H1 (cell line): ENCODE measurements at regions not wholly inside any gene's neighbourhood (a gene's known extent, or its start where the extent isn't known, plus 50 kb on each side); places are given as distances from the start of the nearest gene placed in this dataset.

Source experiments
- CTCF ChIA-PET: fragments of 300-600 bp; sonication (Branson Sonifier 250); formaldehyde crosslinking; loops from one replicate; lab custom pipeline; 2021; ENCODE audit not compliant: partially characterized antibody; lab: Charles Lee
- POLR2A ChIA-PET: fragments of 300-600 bp; sonication (Branson Sonifier 250); formaldehyde crosslinking; loops from one replicate; lab custom pipeline; 2021; ENCODE audit warnings: inconsistent platforms; ENCODE audit not compliant: partially characterized antibody; lab: Charles Lee
- DNase-seq, 2 experiments: peaks; one replicate each; pipeline versions ENCODE4 v3.0.0 to v3.0.0-alpha.2; 2010 to 2022; ENCODE audit warnings: low spot score in 2 of 2, low read depth in 1 of 2, mixed read lengths in 1 of 2
- FAIRE-seq: peaks from 2 replicates; lab custom pipeline; 2011; peaks lifted over from hg19 to GRCh38; lab: Jason Lieb, UNC
- H2AFZ ChIP-seq: 2 replicates; pipeline ENCODE4 v1.8.1; 2012; ENCODE audit warnings: low read length, inconsistent platforms
- H2AK5ac ChIP-seq: 2 replicates; pipeline ENCODE4 v1.6.1; 2013; ENCODE audit warnings: low read depth, low read length
- H2BK120ac ChIP-seq: replicated peaks from 2 replicates; pipeline ENCODE3; 2013; ENCODE audit warnings: low read depth, low read length, inconsistent platforms
- H2BK12ac ChIP-seq: 2 replicates; pipeline ENCODE4 v1.6.1; 2013; ENCODE audit warnings: low read depth, low read length
- H2BK15ac ChIP-seq: 2 replicates; pipeline ENCODE4 v1.6.1; 2013; ENCODE audit warnings: low read length
- H2BK20ac ChIP-seq: 2 replicates; pipeline ENCODE4 v1.6.1; 2013; ENCODE audit warnings: low read length
- H2BK5ac ChIP-seq: 2 replicates; pipeline ENCODE4 v1.6.1; 2013; ENCODE audit warnings: low read depth, low read length
- H3K14ac ChIP-seq: 2 replicates; pipeline ENCODE4 v1.6.1; 2013; ENCODE audit warnings: inconsistent platforms; ENCODE audit not compliant: insufficient read length
- H3K18ac ChIP-seq: 2 replicates; pipeline ENCODE4 v1.6.1; 2013; ENCODE audit warnings: low read length; ENCODE audit errors: extremely low read depth
- H3K23ac ChIP-seq: 2 replicates; pipeline ENCODE4 v1.6.1; 2013; ENCODE audit warnings: inconsistent platforms; ENCODE audit not compliant: insufficient read length
- H3K23me2 ChIP-seq: 2 replicates; pipeline ENCODE4 v1.6.1; 2013; ENCODE audit warnings: low read depth, low read length
- H3K27ac ChIP-seq: 2 replicates; pipeline ENCODE4 v1.6.1; 2011; ENCODE audit warnings: low read depth, low read length, inconsistent platforms
- H3K27me3 ChIP-seq, 4 experiments: replicated peaks in 1 of 4; 1 replicate in 1 of 4; 2 replicates in 3 of 4; pipeline versions ENCODE4 v1.6.1 to v1.8.1; 2011 to 2013; ENCODE audit warnings: low read length in 3 of 4, mild to moderate bottlenecking in 3 of 4, inconsistent platforms in 2 of 4, mixed read lengths in 2 of 4, moderate library complexity in 1 of 4; ENCODE audit not compliant: control insufficient read depth in 3 of 4, insufficient read depth in 3 of 4; ENCODE audit errors: extremely low read depth in 1 of 4
- H3K36me3 ChIP-seq, 4 experiments: 2 replicates each; pipeline versions ENCODE4 v1.6.1 to v1.8.1; 2011 to 2013; ENCODE audit warnings: mild to moderate bottlenecking in 4 of 4, low read length in 3 of 4, moderate library complexity in 2 of 4, control low read depth in 1 of 4, inconsistent platforms in 1 of 4; ENCODE audit not compliant: insufficient read depth in 4 of 4, control insufficient read depth in 2 of 4
- H3K4ac ChIP-seq: replicated peaks from 2 replicates; pipeline ENCODE3; 2013; ENCODE audit warnings: low read length, low read depth, mixed read lengths, inconsistent platforms; ENCODE audit not compliant: insufficient read length
- H3K4me1 ChIP-seq, 4 experiments: replicated peaks in 1 of 4; 1 replicate in 1 of 4; 2 replicates in 3 of 4; pipeline versions ENCODE4 v1.6.1 to v1.8.1; 2011 to 2013; ENCODE audit warnings: low read length in 3 of 4, inconsistent platforms in 2 of 4, mixed read lengths in 1 of 4; ENCODE audit not compliant: insufficient read depth in 4 of 4, control insufficient read depth in 3 of 4
- H3K4me2 ChIP-seq, 2 experiments: 2 replicates each; pipeline versions ENCODE4 v1.6.1 to v1.8.1; 2011 to 2013; ENCODE audit warnings: low read depth in 2 of 2, low read length in 2 of 2, control low read depth in 1 of 2, inconsistent platforms in 1 of 2, mild to moderate bottlenecking in 1 of 2; ENCODE audit not compliant: insufficient read depth in 1 of 2
- H3K4me3 ChIP-seq, 4 experiments: fragments of 200-600, 300-600 bp in 1 of 4; sonication (generic), shearing (Covaris generic), sonication (Bioruptor Twin) in 1 of 4; 2 replicates each; pipeline versions ENCODE4 v1.5.1 to v1.8.1; 2011 to 2016; ENCODE audit warnings: low read length in 4 of 4, low read depth in 3 of 4, control low read depth in 2 of 4, inconsistent platforms in 2 of 4, mild to moderate bottlenecking in 2 of 4, mixed read lengths in 1 of 4, moderate library complexity in 1 of 4; ENCODE audit not compliant: insufficient read depth in 2 of 4; ENCODE audit errors: extremely low read depth in 1 of 4
- H3K56ac ChIP-seq: replicated peaks from 2 replicates; pipeline ENCODE3; 2013; ENCODE audit warnings: low read depth, mild to moderate bottlenecking, mixed read lengths, low read length, inconsistent platforms; ENCODE audit not compliant: insufficient read length
- H3K79me1 ChIP-seq: 2 replicates; pipeline ENCODE4 v1.6.1; 2013; ENCODE audit warnings: low read depth, low read length, control low read depth
- H3K79me2 ChIP-seq, 2 experiments: 2 replicates each; pipeline versions ENCODE4 v1.6.1 to v1.8.1; 2012 to 2013; ENCODE audit warnings: low read length in 2 of 2, mild to moderate bottlenecking in 2 of 2, inconsistent platforms in 1 of 2; ENCODE audit not compliant: insufficient read depth in 2 of 2, control insufficient read depth in 1 of 2
- H3K9ac ChIP-seq, 4 experiments: replicated peaks in 1 of 4; 1 replicate in 1 of 4; 2 replicates in 3 of 4; pipeline versions ENCODE4 v1.6.1 to v1.8.1; 2011 to 2013; ENCODE audit warnings: low read depth in 3 of 4, low read length in 3 of 4, control low read depth in 2 of 4, mild to moderate bottlenecking in 2 of 4, moderate library complexity in 2 of 4, inconsistent platforms in 1 of 4; ENCODE audit errors: extremely low read depth in 1 of 4
- H3K9me3 ChIP-seq, 2 experiments: 2 replicates each; pipeline versions ENCODE4 v1.6.1 to v1.8.1; 2012 to 2013; ENCODE audit warnings: mild to moderate bottlenecking in 2 of 2, moderate library complexity in 2 of 2, control low read depth in 1 of 2, inconsistent platforms in 1 of 2, low read depth in 1 of 2, low read length in 1 of 2, mixed read lengths in 1 of 2; ENCODE audit not compliant: insufficient read depth in 2 of 2
- H4K20me1 ChIP-seq, 2 experiments: replicated peaks in 1 of 2; 2 replicates each; pipeline versions ENCODE3 to v1.8.1; 2011 to 2013; ENCODE audit warnings: inconsistent platforms in 2 of 2, low read length in 2 of 2, mild to moderate bottlenecking in 1 of 2; ENCODE audit not compliant: insufficient read depth in 2 of 2, control insufficient read depth in 1 of 2
- H4K5ac ChIP-seq: 2 replicates; pipeline ENCODE4 v1.6.1; 2013; ENCODE audit warnings: low read length, low read depth, mixed read lengths, inconsistent platforms; ENCODE audit not compliant: insufficient read length
- H4K8ac ChIP-seq: 2 replicates; pipeline ENCODE4 v1.8.0; 2013; ENCODE audit warnings: mild to moderate bottlenecking, moderate library complexity, low read length, inconsistent platforms; ENCODE audit not compliant: insufficient read depth; ENCODE audit errors: extremely low read depth
- H4K91ac ChIP-seq: replicated peaks from 2 replicates; pipeline ENCODE3; 2013; ENCODE audit warnings: low read length, mixed read lengths, inconsistent platforms; ENCODE audit not compliant: insufficient read length
- BACH1 ChIP-seq: IDR thresholded peaks from 2 replicates; pipeline ENCODE4 v1.6.1; 2012; ENCODE audit warnings: low read length, improper control_type of control experiment
- CBX8 ChIP-seq: fragments of 300-800, 300-1000 bp; sonication (generic); IDR thresholded peaks from 2 replicates; pipeline ENCODE4 v1.7.1; 2016; ENCODE audit warnings: low read depth, low read length, borderline replicate concordance
- CHD1 ChIP-seq: IDR thresholded peaks from 2 replicates; pipeline ENCODE4 v1.6.1; 2012; ENCODE audit warnings: low read depth, low read length, improper control_type of control experiment
- CTBP2 ChIP-seq: IDR thresholded peaks from 2 replicates; pipeline ENCODE4 v1.7.0; 2011; ENCODE audit warnings: borderline replicate concordance, mild to moderate bottlenecking, moderate library complexity, mixed read lengths, low read length; ENCODE audit not compliant: insufficient read depth, insufficient read length
- EP300 ChIP-seq, 2 experiments: IDR thresholded peaks; 1 replicate in 1 of 2; 2 replicates in 1 of 2; pipeline ENCODE4 v1.6.1; 2011 to 2012; ENCODE audit warnings: low read depth in 2 of 2, low read length in 2 of 2, mild to moderate bottlenecking in 2 of 2, borderline replicate concordance in 1 of 2, inconsistent platforms in 1 of 2, moderate library complexity in 1 of 2
- HDAC2 ChIP-seq, 2 experiments: fragments of 300-600 bp in 1 of 2; sonication (generic) in 1 of 2; IDR thresholded peaks; 2 replicates each; pipeline ENCODE4 v1.6.1; 2011 to 2012; ENCODE audit warnings: low read depth in 2 of 2, low read length in 2 of 2, mild to moderate bottlenecking in 2 of 2, moderate library complexity in 2 of 2, borderline replicate concordance in 1 of 2, inconsistent platforms in 1 of 2
- HDAC6 ChIP-seq: IDR thresholded peaks from one replicate; pipeline ENCODE4 v1.7.1; 2012; ENCODE audit warnings: low read depth, mild to moderate bottlenecking, inconsistent platforms, low read length, moderate library complexity
- MAX ChIP-seq: IDR thresholded peaks from 2 replicates; pipeline ENCODE4 v1.6.1; 2012; ENCODE audit warnings: inconsistent platforms
- NRF1 ChIP-seq: IDR thresholded peaks from 2 replicates; pipeline ENCODE4 v1.6.1; 2011; ENCODE audit warnings: mild to moderate bottlenecking, low read depth, low read length, improper control_type of control experiment
- PHF8 ChIP-seq: fragments of 200-600 bp; sonication (generic); conservative IDR thresholded peaks from 2 replicates; pipeline ENCODE4 v1.7.1; 2012; ENCODE audit warnings: low read depth, mild to moderate bottlenecking, inconsistent platforms, low read length, moderate library complexity
- RFX5 ChIP-seq: IDR thresholded peaks from 2 replicates; pipeline ENCODE4 v1.6.1; 2011; ENCODE audit warnings: low read depth, low read length, improper control_type of control experiment, borderline replicate concordance
- SAP30 ChIP-seq: fragments of 300-600 bp; sonication (generic); IDR thresholded peaks from 2 replicates; pipeline ENCODE4 v1.7.1; 2012; ENCODE audit warnings: low read length, moderate library complexity, mild to moderate bottlenecking, inconsistent platforms; ENCODE audit not compliant: insufficient read depth, insufficient replicate concordance
- SIRT6 ChIP-seq: IDR thresholded peaks from one replicate; pipeline ENCODE4 v1.7.1; 2012; ENCODE audit warnings: low read length, inconsistent platforms
- WGBS, 2 experiments: shearing (Covaris generic) in 1 of 2; methylation state at CpG; one replicate each; pipeline versions ENCODE4 v1.1.6 to v1.1.7; 2013 to 2015; ENCODE audit warnings: low lambda C conversion rate in 2 of 2, mixed read lengths in 2 of 2, inconsistent platforms in 1 of 2, low coverage in 1 of 2, missing lambda C conversion rate in 1 of 2; ENCODE audit not compliant: insufficient replicate concordance in 2 of 2, insufficient coverage in 1 of 2, insufficient read length in 1 of 2; ENCODE audit errors: extremely low coverage in 1 of 2, missing lambda C conversion rate in 1 of 2; 5-methylcytosine and 5-hydroxymethylcytosine counted together

- Histone ChIP-seq H3K14ac (no peak overlapping the region), H2BK12ac (no peak overlapping the region), H3K79me2 (no peaks in the 10 kb centered on the region), H2BK15ac (no peak overlapping the region), H3K23ac (no peak overlapping the region), H4K8ac (no peak overlapping the region), H2AFZ (no peak overlapping the region), H3K9ac (no peak overlapping the region), H2BK20ac (peak overlapping the region; percentile 74; the same call in 1 of the 2 replicates), H4K20me1 (no peaks in the 10 kb centered on the region), H3K23me2 (no peaks in the 10 kb centered on the region; the same call in 1 of the 2 replicates), H2AK5ac (no peak overlapping the region), H3K56ac (no peak overlapping the region), H3K4me1 (peaks cover 3 to 32% (median 18%) of the 10 kb centered on the region in 4 experiments), H4K5ac (no peak overlapping the region), H4K91ac (no peak overlapping the region), H3K27ac (no peak overlapping the region), H3K36me3 (no peaks in the 10 kb centered on the region), H2BK120ac (no peak overlapping the region), H3K27me3 (no peaks in the 10 kb centered on the region), H3K18ac (no peak overlapping the region), H3K9me3 (no peaks in the 10 kb centered on the region), H3K4me3 (no peak overlapping the region), H3K4ac (no peak overlapping the region), H2BK5ac (no peak overlapping the region), H3K79me1 (no peaks in the 10 kb centered on the region), H3K4me2 (no peak overlapping the region)
- TF ChIP-seq NRF1, result no peak
- TF ChIP-seq EP300 (IDR thresholded peaks at IDR 0.05; ENCODE audit: borderline replicate concordance in 1 of 2, low read depth in 2 of 2, low read length in 2 of 2), result no peak
- TF ChIP-seq SAP30, result no peak
- no peak for TF ChIP-seq HDAC6
- no peak for TF ChIP-seq CTBP2
- TF ChIP-seq RFX5, result no peak
- no peak for TF ChIP-seq BACH1
- no peak for TF ChIP-seq HDAC2 (IDR thresholded peaks at IDR 0.05; ENCODE audit: borderline replicate concordance in 1 of 2, low read depth in 2 of 2, low read length in 2 of 2)
- no peak for TF ChIP-seq PHF8
- TF ChIP-seq CHD1, result no peak
- no peak for TF ChIP-seq MAX
- no peak for TF ChIP-seq SIRT6
- TF ChIP-seq CBX8, result no peak
- FAIRE-seq, result no peak
- POLR2A ChIA-PET, result no interaction called here
- 89% methylated on average over 5 of the region's 5 CpGs; no CpG with 5 or more reads in 1 of the 2 experiments for WGBS, 2 experiments
- CTCF ChIA-PET, result interaction anchor here (1.0 to 2.2 kb wide), 4 partner anchors 8 to 407 kb away, joined by 3 to 14 read pairs (median 6); no protein-coding TSS in a partner anchor
- DNase-seq, result no peak
These were observed 517.4 kb upstream of the GOLIM4 start for GRCh38 chr3:168613151-168613550.
